B cell (primary cell): ENCODE measurements at regions not wholly inside any gene's neighbourhood (a gene's known extent, or its start where the extent isn't known, plus 50 kb on each side); places are given as distances from the start of the nearest gene placed in this dataset.

Experiments used
- EZH2 ChIP-seq: IDR thresholded peaks from 2 replicates; pipeline ENCODE4 v1.6.1; 2012; ENCODE audit warnings: borderline replicate concordance, low read depth, mild to moderate bottlenecking, moderate library complexity, low read length; ENCODE audit not compliant: insufficient read depth, poor library complexity, severe bottlenecking
- TF ChIP-seq, protein P1 (sequence below): fragments of 200-600 bp; IDR thresholded peaks from one replicate; pipeline ENCODE4 v1.8.0; 2022; ENCODE audit warnings: antibody characterized with exemption, mild to moderate bottlenecking

DNA sequence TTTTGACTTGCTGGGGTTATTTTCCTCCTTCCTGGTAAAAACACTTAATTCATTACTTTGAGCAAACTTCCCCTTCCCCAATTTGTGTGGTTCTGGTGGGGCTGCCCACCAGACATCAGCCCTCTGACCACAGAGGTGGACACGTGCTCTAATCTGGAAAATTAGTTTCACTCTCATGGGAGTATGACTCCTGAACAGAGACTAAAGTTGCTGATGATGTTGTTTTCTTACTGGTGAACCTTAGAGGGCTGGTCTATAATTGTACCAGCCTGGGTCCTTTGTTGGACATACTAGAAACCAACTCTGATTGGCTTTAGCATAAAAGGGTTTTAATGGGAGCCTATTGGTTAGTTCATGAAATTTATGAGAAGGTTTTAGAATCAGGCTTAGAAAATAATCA lies 54.1 kb upstream of the ACYP2 start:
- TF ChIP-seq, protein P1, sequence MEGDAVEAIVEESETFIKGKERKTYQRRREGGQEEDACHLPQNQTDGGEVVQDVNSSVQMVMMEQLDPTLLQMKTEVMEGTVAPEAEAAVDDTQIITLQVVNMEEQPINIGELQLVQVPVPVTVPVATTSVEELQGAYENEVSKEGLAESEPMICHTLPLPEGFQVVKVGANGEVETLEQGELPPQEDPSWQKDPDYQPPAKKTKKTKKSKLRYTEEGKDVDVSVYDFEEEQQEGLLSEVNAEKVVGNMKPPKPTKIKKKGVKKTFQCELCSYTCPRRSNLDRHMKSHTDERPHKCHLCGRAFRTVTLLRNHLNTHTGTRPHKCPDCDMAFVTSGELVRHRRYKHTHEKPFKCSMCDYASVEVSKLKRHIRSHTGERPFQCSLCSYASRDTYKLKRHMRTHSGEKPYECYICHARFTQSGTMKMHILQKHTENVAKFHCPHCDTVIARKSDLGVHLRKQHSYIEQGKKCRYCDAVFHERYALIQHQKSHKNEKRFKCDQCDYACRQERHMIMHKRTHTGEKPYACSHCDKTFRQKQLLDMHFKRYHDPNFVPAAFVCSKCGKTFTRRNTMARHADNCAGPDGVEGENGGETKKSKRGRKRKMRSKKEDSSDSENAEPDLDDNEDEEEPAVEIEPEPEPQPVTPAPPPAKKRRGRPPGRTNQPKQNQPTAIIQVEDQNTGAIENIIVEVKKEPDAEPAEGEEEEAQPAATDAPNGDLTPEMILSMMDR = no peak
- no peak for TF ChIP-seq EZH2
